Thyroid gland (tissue), 4 donors: ENCODE measurements at regions not wholly inside any gene's neighbourhood (a gene's known extent, or its start where the extent isn't known, plus 50 kb on each side); places are given as distances from the start of the nearest gene placed in this dataset.
A peak's percentile ranks its signal among the peaks of the same experiment; 100 is the strongest.

Experiments used
- DNase-seq, 2 donors: peaks; one replicate each; pipeline ENCODE4 v3.0.0-alpha.2; 2019
- H3K27ac ChIP-seq, 3 donors: fragments of 200-600 bp; sonication (generic); 1 replicate in 2 of 3; 2 replicates in 1 of 3; pipeline ENCODE4 v1.5.1; 2016 to 2019; ENCODE audit warnings: mild to moderate bottlenecking in 1 of 3, moderate library complexity in 1 of 3
- H3K27me3 ChIP-seq: fragments of 200-600 bp; sonication (generic); one replicate; pipeline ENCODE4 v1.5.1; 2019
- H3K36me3 ChIP-seq, 2 donors: fragments of 200-600 bp; sonication (generic); one replicate each; pipeline ENCODE4 v1.5.1; 2016 to 2019
- H3K4me1 ChIP-seq, 2 donors: fragments of 200-600 bp; sonication (generic); one replicate each; pipeline ENCODE4 v1.5.1; 2017 to 2019
- H3K4me3 ChIP-seq, 3 donors: fragments of 200-600 bp; sonication (generic); replicated peaks in 1 of 3; 1 replicate in 2 of 3; 2 replicates in 1 of 3; pipeline ENCODE4 v1.5.1; 2016; ENCODE audit warnings: mild to moderate bottlenecking in 1 of 3
- H3K9me3 ChIP-seq: fragments of 200-600 bp; sonication (generic); one replicate; pipeline ENCODE4 v1.5.1; 2017
- CTCF ChIP-seq, 6 experiments: fragments of 200-600 bp in 3 of 6; fragments of 450-650 bp in 3 of 6; sonication (generic) in 3 of 6; IDR thresholded peaks; one replicate each; pipeline ENCODE4 v1.5.1; 2016 to 2019; ENCODE audit warnings: antibody characterized with exemption in 6 of 6, mild to moderate bottlenecking in 2 of 6, inconsistent platforms in 1 of 6, moderate library complexity in 1 of 6
- POLR2A ChIP-seq, 2 donors: fragments of 450-650 bp; IDR thresholded peaks; one replicate each; pipeline ENCODE4 v1.6.1; 2017; ENCODE audit warnings: antibody characterized with exemption in 2 of 2, mild to moderate bottlenecking in 2 of 2, moderate library complexity in 1 of 2
- WGBS, 2 donors: methylation state at CpG; one replicate each; pipeline ENCODE4 v1.1.5; 2017; 5-methylcytosine and 5-hydroxymethylcytosine counted together
- intact Hi-C: fragments of 100-400 bp; cut with DNase I; formaldehyde crosslinking; loops from one replicate; pipeline ENCODE4 v1.15.1; 2023

GRCh38 chr11:109914038-109914437 is 179.2 kb upstream of the ZC3H12C start:
- no peaks in the 10 kb centered on the region for H3K9me3 ChIP-seq
- TF ChIP-seq CTCF (IDR thresholded peaks at IDR 0.05) (no peak), POLR2A (IDR thresholded peaks at IDR 0.05) (no peak)
- H3K27me3 ChIP-seq = no peaks in the 10 kb centered on the region
- H3K27ac ChIP-seq = no peak overlapping the region
- DNase-seq = no peak
- H3K4me3 ChIP-seq = no peak overlapping the region
- H3K4me1 ChIP-seq = no peaks in the 10 kb centered on the region
- WGBS, 2 donors = 41 to 43% methylated on average over 4 of the region's 4 CpGs
- intact Hi-C loops = no loop called here
- no peaks in the 10 kb centered on the region for H3K36me3 ChIP-seq

GRCh38 chr11:109914809-109915653 is 178.2 kb upstream of the ZC3H12C start:
- DNase-seq = no peak
- Histone ChIP-seq H3K9me3 (no peaks in the 10 kb centered on the region), H3K4me3 (no peak overlapping the region), H3K27ac (no peak overlapping the region), H3K4me1 (no peaks in the 10 kb centered on the region), H3K36me3 (no peaks in the 10 kb centered on the region), H3K27me3 (no peaks in the 10 kb centered on the region)
- WGBS, 2 donors = 58 to 64% methylated on average over 5 of the region's 5 CpGs
- TF ChIP-seq CTCF (IDR thresholded peaks at IDR 0.05) (no peak), POLR2A (IDR thresholded peaks at IDR 0.05) (no peak)
- intact Hi-C loops = no loop called here

GRCh38 chr11:109926941-109927340 is 166.3 kb upstream of the ZC3H12C start:
- TF ChIP-seq POLR2A (IDR thresholded peaks at IDR 0.05) (no peak), CTCF (IDR thresholded peaks at IDR 0.05) (no peak)
- DNase-seq = no peak
- Histone ChIP-seq H3K27ac (no peak overlapping the region), H3K9me3 (no peaks in the 10 kb centered on the region), H3K36me3 (no peaks in the 10 kb centered on the region), H3K27me3 (no peaks in the 10 kb centered on the region), H3K4me1 (no peaks in the 10 kb centered on the region), H3K4me3 (no peak overlapping the region)
- intact Hi-C loops = no loop called here
- 49 to 55% methylated on average over 3 of the region's 3 CpGs for WGBS, 2 donors

GRCh38 chr11:109929308-109929707 is 163.9 kb upstream of the ZC3H12C start:
- no peak overlapping the region for H3K4me3 ChIP-seq
- no peaks in the 10 kb centered on the region for H3K9me3 ChIP-seq
- no peaks in the 10 kb centered on the region for H3K4me1 ChIP-seq
- H3K27ac ChIP-seq = no peak overlapping the region
- H3K36me3 ChIP-seq = no peaks in the 10 kb centered on the region
- TF ChIP-seq POLR2A (IDR thresholded peaks at IDR 0.05) (no peak), CTCF (IDR thresholded peaks at IDR 0.05) (no peak)
- 86 to 90% methylated on average over 3 of the region's 3 CpGs for WGBS, 2 donors
- no peaks in the 10 kb centered on the region for H3K27me3 ChIP-seq
- intact Hi-C loops = no loop called here
- no peak for DNase-seq

GRCh38 chr11:109933126-109933525 is 160.1 kb upstream of the ZC3H12C start:
- Histone ChIP-seq H3K4me1 (no peaks in the 10 kb centered on the region), H3K27me3 (no peaks in the 10 kb centered on the region), H3K9me3 (no peaks in the 10 kb centered on the region), H3K27ac (no peak overlapping the region), H3K4me3 (no peak overlapping the region), H3K36me3 (no peaks in the 10 kb centered on the region)
- TF ChIP-seq CTCF (IDR thresholded peaks at IDR 0.05) (no peak), POLR2A (IDR thresholded peaks at IDR 0.05) (no peak)
- peak in 1 of 2 donors; percentile 4 for DNase-seq
- WGBS, 2 donors = 60% methylated on average over 4 of the region's 4 CpGs
- intact Hi-C loops = no loop called here
